HAP-1 (cell line): ENCODE measurements at regions not wholly inside any gene's neighbourhood (a gene's known extent, or its start where the extent isn't known, plus 50 kb on each side); places are given as distances from the start of the nearest gene placed in this dataset.

Experiments used
- DNase-seq, 2 experiments: peaks; one replicate each; pipeline ENCODE4 v3.0.0-alpha.2; 2016 to 2020; ENCODE audit warnings: low spot score in 2 of 2
- H3K27me3 ChIP-seq: fragments of 250-450 bp; sonication (Bioruptor Pico); 2 replicates; pipeline ENCODE4 v1.5.1; 2020; ENCODE audit warnings: low read depth, mild to moderate bottlenecking, moderate library complexity
- H3K36me3 ChIP-seq: fragments of 250-450 bp; sonication (Bioruptor Pico); replicated peaks from 2 replicates; pipeline ENCODE4 v1.5.1; 2020; ENCODE audit warnings: mild to moderate bottlenecking
- H3K4me1 ChIP-seq: fragments of 250-450 bp; sonication (Bioruptor Pico); 2 replicates; pipeline ENCODE4 v1.5.1; 2020; ENCODE audit warnings: mild to moderate bottlenecking
- H3K4me3 ChIP-seq: fragments of 250-450 bp; sonication (Bioruptor Pico); 2 replicates; pipeline ENCODE4 v1.5.1; 2020; ENCODE audit warnings: mild to moderate bottlenecking, moderate library complexity
- H3K9me3 ChIP-seq: fragments of 250-450 bp; sonication (Bioruptor Pico); 2 replicates; pipeline ENCODE4 v1.5.1; 2020; ENCODE audit warnings: mild to moderate bottlenecking, moderate library complexity
- in situ Hi-C: fragments of 300-500 bp; cut with MboI; formaldehyde crosslinking; loops from 3 replicates; pipeline ENCODE4 v1.14.3; 2020; ENCODE audit warnings: low sequenced_read_pairs, inconsistent platforms, mixed read lengths

- no peak for DNase-seq
- H3K4me3 ChIP-seq: no peak overlapping the region
- no peaks in the 10 kb centered on the region for H3K36me3 ChIP-seq
- no peaks in the 10 kb centered on the region for H3K4me1 ChIP-seq
- H3K27me3 ChIP-seq: no peaks in the 10 kb centered on the region
- no peaks in the 10 kb centered on the region for H3K9me3 ChIP-seq
- in situ Hi-C loops: no loop called here
Measured at GRCh38 chr10:106216085-106216484, 948.4 kb downstream of the SORCS1 start.

GRCh38 chr10:106214243-106214642 is 950.3 kb downstream of the SORCS1 start:
- no peaks in the 10 kb centered on the region for H3K4me1 ChIP-seq
- no peaks in the 10 kb centered on the region for H3K27me3 ChIP-seq
- no peak overlapping the region for H3K4me3 ChIP-seq
- H3K9me3 ChIP-seq: no peaks in the 10 kb centered on the region
- DNase-seq: no peak
- in situ Hi-C loops: no loop called here
- no peaks in the 10 kb centered on the region for H3K36me3 ChIP-seq

GRCh38 chr10:106213493-106213892 is 951.0 kb downstream of the SORCS1 start:
- in situ Hi-C loops: no loop called here
- no peaks in the 10 kb centered on the region for H3K9me3 ChIP-seq

GRCh38 chr10:106198275-106198674 is 966.2 kb downstream of the SORCS1 start:
- Histone ChIP-seq H3K9me3 (no peaks in the 10 kb centered on the region), H3K36me3 (no peaks in the 10 kb centered on the region), H3K4me1 (no peaks in the 10 kb centered on the region), H3K4me3 (no peak overlapping the region), H3K27me3 (no peaks in the 10 kb centered on the region)
- DNase-seq: no peak
- in situ Hi-C loops: no loop called here

More at GRCh38 chr10:106213493-106213892, 951.0 kb downstream of the SORCS1 start:
- H3K4me1 ChIP-seq: no peaks in the 10 kb centered on the region
- no peaks in the 10 kb centered on the region for H3K36me3 ChIP-seq
- no peaks in the 10 kb centered on the region for H3K27me3 ChIP-seq
- no peak for DNase-seq
- no peak overlapping the region for H3K4me3 ChIP-seq

- DNase-seq: peak; percentile 13 to 31
- no peak overlapping the region for H3K4me3 ChIP-seq
- no peaks in the 10 kb centered on the region for H3K36me3 ChIP-seq
- H3K27me3 ChIP-seq: no peaks in the 10 kb centered on the region
- H3K4me1 ChIP-seq: no peaks in the 10 kb centered on the region
- in situ Hi-C loops: no loop called here
- H3K9me3 ChIP-seq: no peaks in the 10 kb centered on the region
Measured at GRCh38 chr10:106189292-106189691, 975.2 kb downstream of the SORCS1 start.

- Histone ChIP-seq H3K4me1 (no peaks in the 10 kb centered on the region), H3K36me3 (no peaks in the 10 kb centered on the region), H3K4me3 (no peak overlapping the region), H3K27me3 (no peaks in the 10 kb centered on the region), H3K9me3 (no peaks in the 10 kb centered on the region)
- no peak for DNase-seq
- in situ Hi-C loops: no loop called here
Measured at GRCh38 chr10:106185951-106186350, 978.6 kb downstream of the SORCS1 start.

GRCh38 chr10:106183041-106183440 is 981.5 kb downstream of the SORCS1 start:
- no peaks in the 10 kb centered on the region for H3K27me3 ChIP-seq
- no peaks in the 10 kb centered on the region for H3K4me1 ChIP-seq
- in situ Hi-C loops: no loop called here
- no peak overlapping the region for H3K4me3 ChIP-seq
- H3K9me3 ChIP-seq: no peaks in the 10 kb centered on the region
- no peak for DNase-seq
- H3K36me3 ChIP-seq: no peaks in the 10 kb centered on the region

- DNase-seq: no peak
- Histone ChIP-seq H3K4me1 (no peaks in the 10 kb centered on the region), H3K36me3 (no peaks in the 10 kb centered on the region), H3K9me3 (no peaks in the 10 kb centered on the region), H3K4me3 (no peak overlapping the region), H3K27me3 (no peaks in the 10 kb centered on the region)
- in situ Hi-C loops: no loop called here
Measured at GRCh38 chr10:106182542-106182941, 982.0 kb downstream of the SORCS1 start.

- H3K9me3 ChIP-seq: no peaks in the 10 kb centered on the region
- no peaks in the 10 kb centered on the region for H3K27me3 ChIP-seq
- H3K4me3 ChIP-seq: no peak overlapping the region
- H3K4me1 ChIP-seq: no peaks in the 10 kb centered on the region
- H3K36me3 ChIP-seq: no peaks in the 10 kb centered on the region
- in situ Hi-C loops: no loop called here
- no peak for DNase-seq
Measured at GRCh38 chr10:106181501-106181900, 983.0 kb downstream of the SORCS1 start.

GRCh38 chr10:106179430-106179829 is 985.1 kb downstream of the SORCS1 start:
- Histone ChIP-seq H3K4me3 (no peak overlapping the region), H3K4me1 (no peaks in the 10 kb centered on the region), H3K36me3 (no peaks in the 10 kb centered on the region), H3K27me3 (no peaks in the 10 kb centered on the region), H3K9me3 (no peaks in the 10 kb centered on the region)
- in situ Hi-C loops: no loop called here
- DNase-seq: no peak

GRCh38 chr10:106175760-106176377 is 988.6 kb downstream of the SORCS1 start:
- Histone ChIP-seq H3K9me3 (no peaks in the 10 kb centered on the region), H3K36me3 (no peaks in the 10 kb centered on the region), H3K27me3 (no peaks in the 10 kb centered on the region), H3K4me1 (no peaks in the 10 kb centered on the region), H3K4me3 (no peak overlapping the region)
- peak in 1 of 2 experiments; percentile 12 for DNase-seq
- in situ Hi-C loops: no loop called here

- H3K4me1 ChIP-seq: no peaks in the 10 kb centered on the region
- in situ Hi-C loops: no loop called here
Measured at GRCh38 chr10:106173838-106174237, 990.7 kb downstream of the SORCS1 start.

GRCh38 chr10:106169241-106169640 is 995.3 kb downstream of the SORCS1 start:
- no peak for DNase-seq
- Histone ChIP-seq H3K27me3 (no peaks in the 10 kb centered on the region), H3K4me3 (no peak overlapping the region), H3K9me3 (no peaks in the 10 kb centered on the region), H3K36me3 (no peaks in the 10 kb centered on the region), H3K4me1 (no peaks in the 10 kb centered on the region)
- in situ Hi-C loops: no loop called here

More at GRCh38 chr10:106173838-106174237, 990.7 kb downstream of the SORCS1 start:
- Histone ChIP-seq H3K27me3 (no peaks in the 10 kb centered on the region), H3K4me3 (no peak overlapping the region), H3K36me3 (no peaks in the 10 kb centered on the region), H3K9me3 (no peaks in the 10 kb centered on the region)
- DNase-seq: no peak

GRCh38 chr10:106167946-106168345 is 996.6 kb downstream of the SORCS1 start:
- H3K27me3 ChIP-seq: no peaks in the 10 kb centered on the region
- in situ Hi-C loops: no loop called here
- no peak overlapping the region for H3K4me3 ChIP-seq
- no peak for DNase-seq
- no peaks in the 10 kb centered on the region for H3K4me1 ChIP-seq
- H3K36me3 ChIP-seq: no peaks in the 10 kb centered on the region
- H3K9me3 ChIP-seq: no peaks in the 10 kb centered on the region

- Histone ChIP-seq H3K9me3 (no peaks in the 10 kb centered on the region), H3K36me3 (no peaks in the 10 kb centered on the region), H3K27me3 (no peaks in the 10 kb centered on the region), H3K4me3 (no peak overlapping the region), H3K4me1 (no peaks in the 10 kb centered on the region)
- DNase-seq: no peak
- in situ Hi-C loops: no loop called here
Measured at GRCh38 chr10:106158241-106158640, 1006.3 kb downstream of the SORCS1 start.
